ENCODE measurements at regions not wholly inside any gene's neighbourhood (a gene's known extent, or its start where the extent isn't known, plus 50 kb on each side); places are given as distances from the start of the nearest gene placed in this dataset.
"Not testable (repeated sequence)": the region's sequence is repeated elsewhere in the genome, so short reads cannot be mapped to it uniquely, and the experiment has no call there.

DNA sequence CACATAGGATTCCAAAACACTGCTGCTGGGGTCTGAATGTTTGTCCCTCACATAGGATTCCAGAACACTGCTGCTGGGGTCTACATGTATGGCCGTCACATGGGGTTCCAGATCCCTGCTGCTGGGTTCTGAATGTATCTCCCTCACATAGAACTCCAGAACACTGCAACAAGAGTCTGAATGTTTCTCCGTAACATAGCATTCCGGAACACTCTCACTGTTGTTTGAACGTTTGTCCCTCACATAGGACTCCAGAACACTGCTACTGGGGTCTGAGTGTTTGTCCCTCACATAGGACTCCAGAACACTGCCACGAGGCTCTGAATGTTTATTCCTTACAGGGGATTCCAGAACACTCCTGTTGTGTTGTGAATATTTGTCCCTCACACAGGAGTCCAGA is 216.8 kb downstream of the FOXD4L6 start:
- Histone ChIP-seq H3K27ac (ENCODE audit: low read depth, low read length) (no peak overlapping the region), H3K4me2 (ENCODE audit: low read length) (no peak overlapping the region), H3K4me1 (ENCODE audit: control insufficient read depth, low read length) (no peaks in the 10 kb centered on the region), H3K27me3 (ENCODE audit: control insufficient read depth, low read length) (no peaks in the 10 kb centered on the region), H3F3A (ENCODE audit: control insufficient read depth, insufficient read depth) (no peaks in the 10 kb centered on the region), H3K9me3 (ENCODE audit: control insufficient read depth, insufficient read depth, low read length) (peaks cover 57% of the 10 kb centered on the region; the same call in 1 of the 2 replicates), H3K4me3 (ENCODE audit: low read length) (no peak overlapping the region), H4K20me1 (ENCODE audit: control insufficient read depth, insufficient read depth, low read depth, low read length) (no peaks in the 10 kb centered on the region), H3K9me2 (replicated peaks; ENCODE audit: control insufficient read depth, low read length) (no peaks in the 10 kb centered on the region), H3K79me2 (ENCODE audit: control insufficient read depth, low read length) (no peaks in the 10 kb centered on the region), H3K36me3 (ENCODE audit: control insufficient read depth, low read length) (no peaks in the 10 kb centered on the region)
- TF ChIP-seq EZH2phosphoT487 (IDR thresholded peaks at IDR 0.05; ENCODE audit: borderline replicate concordance, low read length): no peak
- TF ChIP-seq, protein P1, sequence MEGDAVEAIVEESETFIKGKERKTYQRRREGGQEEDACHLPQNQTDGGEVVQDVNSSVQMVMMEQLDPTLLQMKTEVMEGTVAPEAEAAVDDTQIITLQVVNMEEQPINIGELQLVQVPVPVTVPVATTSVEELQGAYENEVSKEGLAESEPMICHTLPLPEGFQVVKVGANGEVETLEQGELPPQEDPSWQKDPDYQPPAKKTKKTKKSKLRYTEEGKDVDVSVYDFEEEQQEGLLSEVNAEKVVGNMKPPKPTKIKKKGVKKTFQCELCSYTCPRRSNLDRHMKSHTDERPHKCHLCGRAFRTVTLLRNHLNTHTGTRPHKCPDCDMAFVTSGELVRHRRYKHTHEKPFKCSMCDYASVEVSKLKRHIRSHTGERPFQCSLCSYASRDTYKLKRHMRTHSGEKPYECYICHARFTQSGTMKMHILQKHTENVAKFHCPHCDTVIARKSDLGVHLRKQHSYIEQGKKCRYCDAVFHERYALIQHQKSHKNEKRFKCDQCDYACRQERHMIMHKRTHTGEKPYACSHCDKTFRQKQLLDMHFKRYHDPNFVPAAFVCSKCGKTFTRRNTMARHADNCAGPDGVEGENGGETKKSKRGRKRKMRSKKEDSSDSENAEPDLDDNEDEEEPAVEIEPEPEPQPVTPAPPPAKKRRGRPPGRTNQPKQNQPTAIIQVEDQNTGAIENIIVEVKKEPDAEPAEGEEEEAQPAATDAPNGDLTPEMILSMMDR (IDR thresholded peaks at IDR 0.05; ENCODE audit: low read depth, low read length, poor library complexity, severe bottlenecking): no peak

DNA sequence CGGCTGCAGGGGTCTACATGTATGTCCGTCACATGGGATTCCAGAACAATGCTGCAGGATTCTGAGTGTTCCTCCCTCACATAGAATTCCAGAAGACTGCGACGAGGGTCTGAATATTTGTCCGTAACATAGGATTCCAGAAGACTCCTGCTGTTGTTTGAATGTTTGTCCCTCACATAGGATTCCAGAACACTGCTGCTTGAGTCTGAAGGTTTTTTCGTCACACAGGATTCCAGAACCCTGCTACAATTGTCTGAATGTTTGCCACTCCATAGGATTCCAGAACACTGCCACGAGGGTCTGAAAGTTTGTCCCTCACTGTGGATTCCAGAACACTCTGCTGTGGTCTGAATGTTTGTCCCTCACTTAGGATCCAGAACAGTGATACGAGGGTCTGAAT is 217.5 kb downstream of the FOXD4L6 start:
- not testable (repeated sequence) for H3K36me3 ChIP-seq (ENCODE audit: control insufficient read depth, low read length); H3K9me2 ChIP-seq (replicated peaks; ENCODE audit: control insufficient read depth, low read length); H3K4me1 ChIP-seq (ENCODE audit: control insufficient read depth, low read length); H3K27me3 ChIP-seq (ENCODE audit: control insufficient read depth, low read length); H3K79me2 ChIP-seq (ENCODE audit: control insufficient read depth, low read length); H3F3A ChIP-seq (ENCODE audit: control insufficient read depth, insufficient read depth); H3K27ac ChIP-seq (ENCODE audit: low read depth, low read length); H4K20me1 ChIP-seq (ENCODE audit: control insufficient read depth, insufficient read depth, low read depth, low read length); H3K4me2 ChIP-seq (ENCODE audit: low read length); H3K4me3 ChIP-seq (ENCODE audit: low read length)
- peaks cover 56% of the 10 kb centered on the region; the same call in 1 of the 2 replicates for H3K9me3 ChIP-seq (ENCODE audit: control insufficient read depth, insufficient read depth, low read length)

DNA sequence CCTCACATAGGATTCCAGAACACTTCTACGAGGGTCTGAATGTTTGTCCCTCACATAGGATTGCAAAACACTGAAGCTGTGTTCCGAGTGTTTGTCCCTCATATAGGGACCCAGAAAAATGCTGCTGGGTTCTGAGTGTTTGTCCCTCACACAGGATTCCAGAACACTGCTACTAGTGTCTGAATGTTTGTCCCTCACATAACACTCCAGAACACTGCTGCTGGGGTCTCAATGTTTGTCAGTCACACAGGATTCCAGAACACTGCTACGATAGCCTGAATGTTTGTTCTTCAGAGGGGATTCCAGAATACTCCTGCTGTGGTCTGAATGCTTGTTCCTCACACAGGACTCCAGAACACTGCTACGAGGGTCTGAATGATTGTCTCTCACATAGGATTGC is 218.7 kb downstream of the FOXD4L6 start:
- H3K36me3 ChIP-seq (ENCODE audit: control insufficient read depth, low read length): no peaks in the 10 kb centered on the region
- no peaks in the 10 kb centered on the region for H4K20me1 ChIP-seq (ENCODE audit: control insufficient read depth, insufficient read depth, low read depth, low read length)
- H3K4me2 ChIP-seq (ENCODE audit: low read length): no peak overlapping the region
- H3K9me3 ChIP-seq (ENCODE audit: control insufficient read depth, insufficient read depth, low read length): peaks cover 47% of the 10 kb centered on the region; the same call in 1 of the 2 replicates
- no peaks in the 10 kb centered on the region for H3K4me1 ChIP-seq (ENCODE audit: control insufficient read depth, low read length)
- no peak overlapping the region for H3K4me3 ChIP-seq (ENCODE audit: low read length)
- no peaks in the 10 kb centered on the region for H3K9me2 ChIP-seq (replicated peaks; ENCODE audit: control insufficient read depth, low read length)
- no peaks in the 10 kb centered on the region for H3K27me3 ChIP-seq (ENCODE audit: control insufficient read depth, low read length)
- H3F3A ChIP-seq (ENCODE audit: control insufficient read depth, insufficient read depth): no peaks in the 10 kb centered on the region
- no peaks in the 10 kb centered on the region for H3K79me2 ChIP-seq (ENCODE audit: control insufficient read depth, low read length)
- H3K27ac ChIP-seq (ENCODE audit: low read depth, low read length): no peak overlapping the region
- TF ChIP-seq, protein P1 (IDR thresholded peaks at IDR 0.05; ENCODE audit: low read depth, low read length, poor library complexity, severe bottlenecking): no peak
- TF ChIP-seq EZH2phosphoT487 (IDR thresholded peaks at IDR 0.05; ENCODE audit: borderline replicate concordance, low read length): no peak

DNA sequence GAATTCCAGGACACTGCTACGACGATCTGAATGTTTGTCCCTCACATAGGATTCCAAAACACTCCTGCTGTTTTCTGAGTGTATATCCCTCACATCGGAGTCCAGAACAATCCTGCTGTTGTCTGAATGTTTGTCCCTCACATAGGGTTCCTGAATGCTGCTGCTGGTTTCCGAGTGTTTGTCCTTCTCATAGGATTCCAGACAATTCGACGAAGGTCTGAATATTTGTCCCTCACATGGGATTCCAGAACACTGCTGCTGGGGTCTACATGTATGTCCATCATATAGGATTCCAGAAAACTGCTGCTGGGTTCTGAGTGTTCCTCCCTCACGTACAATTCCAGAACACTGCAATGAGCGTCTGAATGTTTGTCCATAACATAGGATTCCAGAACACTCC is 219.4 kb downstream of the FOXD4L6 start:
- H3K9me2 ChIP-seq (replicated peaks; ENCODE audit: control insufficient read depth, low read length); H3K4me1 ChIP-seq (ENCODE audit: control insufficient read depth, low read length); H3K4me2 ChIP-seq (ENCODE audit: low read length); H3K27ac ChIP-seq (ENCODE audit: low read depth, low read length); H3K4me3 ChIP-seq (ENCODE audit: low read length); H3F3A ChIP-seq (ENCODE audit: control insufficient read depth, insufficient read depth); H4K20me1 ChIP-seq (ENCODE audit: control insufficient read depth, insufficient read depth, low read depth, low read length); H3K27me3 ChIP-seq (ENCODE audit: control insufficient read depth, low read length); H3K79me2 ChIP-seq (ENCODE audit: control insufficient read depth, low read length); H3K36me3 ChIP-seq (ENCODE audit: control insufficient read depth, low read length): not testable (repeated sequence)
- peaks cover 42% of the 10 kb centered on the region; the same call in 1 of the 2 replicates for H3K9me3 ChIP-seq (ENCODE audit: control insufficient read depth, insufficient read depth, low read length)
